Activated CD8-positive, alpha-beta memory T cell treated with anti-CD3 and anti-CD28 coated beads for 48 hours (primary cell): ENCODE measurements at regions not wholly inside any gene's neighbourhood (a gene's known extent, or its start where the extent isn't known, plus 50 kb on each side); places are given as distances from the start of the nearest gene placed in this dataset.

Experiments
- DNase-seq, 3 experiments: peaks; one replicate each; pipeline ENCODE4 v3.0.0-alpha.2; 2020; ENCODE audit warnings: low read depth in 2 of 3, low spot score in 2 of 3

DNA sequence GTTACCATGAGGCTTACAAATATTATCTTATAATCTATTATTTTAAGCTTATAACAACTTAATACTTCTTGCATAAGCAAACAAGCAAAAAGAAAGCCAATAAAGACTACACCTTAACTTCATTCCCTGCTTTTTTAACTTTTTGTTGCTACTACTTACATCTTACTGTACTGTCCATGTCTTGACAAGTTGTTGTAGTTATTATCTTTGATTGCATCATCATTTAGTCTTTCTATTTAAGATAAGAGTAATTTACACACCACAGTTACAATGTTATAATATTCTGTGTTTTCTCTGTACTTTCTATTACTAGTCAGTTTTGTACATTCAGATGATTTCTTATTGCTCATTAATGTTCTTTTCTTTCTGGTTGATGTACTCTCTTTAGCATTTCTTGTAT lies 346.6 kb downstream of the SMARCA1 start:
- DNase-seq: no peak

DNA sequence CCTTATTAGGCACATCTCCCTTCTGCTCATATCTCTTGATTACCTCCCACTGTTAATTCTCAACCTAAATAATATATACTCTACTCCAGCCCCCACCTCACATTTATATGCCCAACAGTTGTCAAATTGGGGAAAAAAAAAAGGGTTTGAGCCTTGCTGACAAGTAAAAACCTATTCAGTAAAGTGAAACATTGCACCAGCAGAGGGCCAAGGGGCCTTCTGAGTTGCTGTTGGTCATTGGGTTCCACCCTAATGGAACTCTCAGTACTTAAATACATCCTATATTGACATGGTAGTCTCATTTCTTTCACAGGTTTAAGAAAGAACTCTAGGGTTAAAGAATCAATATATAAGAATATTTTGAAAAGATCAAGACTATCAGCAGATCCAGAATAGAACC lies 362.2 kb downstream of the SMARCA1 start:
- DNase-seq: no peak

GRCh38 chrX:129158505-129158904 lies 364.8 kb downstream of the SMARCA1 start:
- DNase-seq: no peak

- DNase-seq: no peak
Observed at GRCh38 chrX:129145840-129146272, 377.4 kb downstream of the SMARCA1 start.

GRCh38 chrX:129145385-129145784 lies 377.9 kb downstream of the SMARCA1 start:
- DNase-seq: no peak

GRCh38 chrX:129144172-129145038 lies 378.9 kb downstream of the SMARCA1 start:
- no peak for DNase-seq

GRCh38 chrX:129139837-129140598 lies 383.3 kb downstream of the SMARCA1 start:
- DNase-seq: no peak

DNA sequence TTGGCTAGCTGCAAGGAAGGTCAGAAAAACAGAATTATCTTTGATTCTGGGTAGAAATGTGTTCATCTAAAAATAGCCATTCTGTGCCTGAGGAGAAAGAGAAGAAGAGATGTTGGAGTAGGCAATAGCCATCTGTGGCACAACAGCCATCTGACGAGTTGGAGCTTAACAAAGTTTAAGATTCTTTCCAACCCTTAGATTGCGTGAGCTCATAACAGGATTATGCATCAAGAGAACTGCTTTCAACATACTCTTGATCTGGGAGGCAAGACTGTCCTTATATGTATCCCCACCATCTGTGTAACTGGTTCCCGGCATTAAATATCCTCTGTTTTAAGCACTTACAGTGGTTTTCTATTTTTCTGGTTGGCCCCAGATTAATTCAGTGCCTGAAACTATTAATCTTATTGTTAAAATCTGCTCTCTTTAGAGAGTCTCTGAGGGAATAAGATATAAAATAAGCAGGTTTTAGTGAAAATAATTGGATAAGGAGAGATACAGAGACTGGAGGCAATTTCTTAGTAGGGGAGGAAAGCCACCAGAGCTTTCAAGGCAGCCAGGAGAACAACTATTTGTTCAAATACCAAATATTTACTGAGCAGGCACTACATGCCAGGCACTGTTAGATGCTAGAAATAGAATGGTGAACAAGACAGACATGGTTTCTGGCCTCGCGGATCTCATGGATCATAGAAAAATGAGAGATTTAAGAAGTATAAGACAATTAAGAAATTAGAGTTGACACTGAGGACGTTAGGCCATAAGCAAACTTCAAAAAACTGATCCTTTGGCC lies 398.0 kb downstream of the SMARCA1 start:
- DNase-seq: no peak

GRCh38 chrX:129123795-129124194 lies 399.5 kb downstream of the SMARCA1 start:
- no peak for DNase-seq

DNA sequence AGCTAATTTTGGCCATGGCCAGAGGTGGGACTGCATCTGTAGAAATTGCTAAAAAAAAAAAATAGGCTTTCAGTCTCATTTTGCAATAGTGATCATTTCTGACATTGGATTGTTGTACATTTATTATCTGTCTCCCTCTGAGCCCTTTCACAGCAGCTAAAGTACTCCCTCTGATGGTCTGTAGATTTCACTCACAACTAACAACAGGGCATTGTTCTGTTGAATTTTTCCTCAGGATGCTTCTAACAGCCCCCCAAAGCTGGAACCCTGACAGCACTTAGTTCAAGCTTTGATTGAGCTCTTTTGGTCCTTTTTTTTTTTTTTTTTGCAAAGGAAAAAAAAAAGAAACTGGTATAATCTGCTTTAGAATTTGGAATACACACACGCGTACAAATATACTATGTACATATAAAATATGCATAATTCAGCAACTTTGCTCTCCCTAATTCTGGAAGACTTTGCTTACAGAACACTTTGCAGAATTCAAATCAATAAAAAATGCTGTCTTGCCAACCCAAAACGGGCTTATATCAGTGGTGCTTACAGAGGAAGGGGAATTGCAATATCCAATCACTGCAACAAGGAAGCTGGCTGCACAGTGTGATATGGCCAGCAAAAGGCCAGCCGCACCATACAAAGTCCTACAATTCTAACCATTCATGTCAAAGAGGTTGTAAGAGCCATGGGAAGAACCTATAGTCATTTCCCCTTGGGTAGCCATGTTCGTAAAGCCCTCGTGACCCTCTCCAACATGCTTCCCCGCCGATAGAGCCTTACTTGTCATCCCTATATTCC lies 406.4 kb downstream of the SMARCA1 start:
- DNase-seq: no peak

- DNase-seq: no peak
Observed at GRCh38 chrX:129115935-129116334, 407.4 kb downstream of the SMARCA1 start.

- DNase-seq: peak in 1 of 3 experiments; percentile 0
Observed at GRCh38 chrX:129115104-129115503, 408.2 kb downstream of the SMARCA1 start.

DNA sequence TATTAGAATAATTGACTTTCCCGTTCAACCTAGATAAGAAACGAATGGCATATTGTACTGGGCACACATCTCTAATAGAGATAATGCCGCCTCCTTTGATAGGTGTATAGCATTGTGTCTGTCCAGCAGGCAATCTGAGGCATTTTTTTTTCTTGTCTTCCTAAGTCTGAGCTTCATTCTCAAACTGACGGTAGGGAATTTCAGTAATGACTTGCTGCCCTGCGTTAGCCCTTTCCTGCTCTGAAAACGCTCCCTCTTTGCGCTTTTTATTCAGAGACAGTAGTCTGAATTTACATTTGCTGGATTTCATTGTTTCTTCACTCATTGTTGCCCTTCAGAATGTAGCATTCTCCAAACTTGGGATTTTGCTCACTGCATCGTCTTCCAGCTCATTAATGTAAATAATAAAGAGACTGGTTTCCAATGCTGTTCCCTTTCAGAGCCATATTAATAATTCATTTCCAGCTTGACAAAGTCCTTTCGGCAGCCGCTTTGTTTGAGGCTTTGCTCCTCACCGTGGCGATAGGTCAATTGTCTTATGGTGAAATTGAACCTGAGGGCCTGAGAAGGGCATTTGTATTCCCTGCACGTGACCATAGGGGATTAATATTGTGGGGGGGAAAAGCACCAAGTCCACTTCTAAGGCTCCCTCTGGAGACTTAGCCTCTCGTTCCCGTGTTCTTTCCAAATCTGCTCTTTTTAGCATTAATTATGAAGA lies 412.1 kb downstream of the SMARCA1 start:
- DNase-seq: no peak

DNA sequence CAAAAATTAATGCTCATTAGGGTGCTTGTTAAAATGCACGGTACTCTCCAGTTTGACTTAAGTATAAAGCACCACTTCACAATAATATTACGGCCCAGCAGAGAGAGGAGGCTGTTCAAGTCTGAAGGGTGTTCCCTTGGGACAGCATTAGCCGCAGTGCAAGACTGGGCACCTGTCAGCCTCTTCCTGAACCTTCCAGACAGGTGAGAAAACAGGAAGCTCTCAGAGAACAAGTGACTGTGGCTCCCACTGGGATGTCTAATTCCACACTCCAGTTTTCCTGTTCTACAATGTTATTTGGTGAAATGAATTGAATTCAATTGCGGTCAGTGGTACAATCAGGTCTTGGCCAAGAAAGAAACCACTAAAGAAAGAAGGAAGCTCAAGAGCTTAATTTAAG lies 414.4 kb downstream of the SMARCA1 start:
- no peak for DNase-seq

DNA sequence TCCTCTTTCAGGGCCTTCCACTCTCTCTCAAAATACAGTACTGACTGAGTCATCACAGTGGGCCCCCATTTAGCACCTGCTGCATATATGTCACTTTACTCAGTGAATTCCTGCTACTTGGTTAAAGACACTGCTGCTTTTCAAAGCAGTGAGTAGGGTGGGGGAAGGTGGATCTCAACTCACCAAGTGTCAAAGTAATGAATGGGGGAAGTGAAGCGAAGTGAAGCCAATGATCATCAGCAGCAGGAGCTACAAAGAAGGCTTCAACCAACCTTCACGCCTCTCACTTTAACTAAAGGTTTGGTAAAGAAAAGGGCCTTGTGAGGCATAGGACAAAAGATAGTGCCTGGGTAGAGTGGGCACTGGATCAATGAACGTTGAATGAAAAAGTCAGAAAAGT lies 424.1 kb downstream of the SMARCA1 start:
- no peak for DNase-seq

DNA sequence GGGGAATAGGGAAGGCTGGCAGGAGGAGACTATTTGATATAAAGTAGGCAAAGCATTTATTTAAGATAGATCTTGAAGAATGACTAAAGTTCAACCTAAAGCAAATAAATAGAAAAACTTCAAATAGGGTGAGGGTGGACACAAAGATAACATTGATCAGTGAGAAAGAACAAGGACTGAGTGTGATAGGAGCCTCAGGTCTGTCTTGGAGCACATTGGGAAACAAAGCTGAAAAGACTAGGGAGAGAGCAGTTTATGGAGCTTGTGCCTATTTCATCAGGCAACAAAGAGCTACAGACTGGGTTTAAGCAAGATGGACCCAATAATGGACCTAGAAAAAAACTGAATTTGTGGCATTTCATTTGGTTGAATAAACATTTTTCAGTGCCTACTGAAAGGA lies 425.6 kb downstream of the SMARCA1 start:
- DNase-seq: no peak

GRCh38 chrX:129093706-129094105 lies 429.6 kb downstream of the SMARCA1 start:
- DNase-seq: no peak

DNA sequence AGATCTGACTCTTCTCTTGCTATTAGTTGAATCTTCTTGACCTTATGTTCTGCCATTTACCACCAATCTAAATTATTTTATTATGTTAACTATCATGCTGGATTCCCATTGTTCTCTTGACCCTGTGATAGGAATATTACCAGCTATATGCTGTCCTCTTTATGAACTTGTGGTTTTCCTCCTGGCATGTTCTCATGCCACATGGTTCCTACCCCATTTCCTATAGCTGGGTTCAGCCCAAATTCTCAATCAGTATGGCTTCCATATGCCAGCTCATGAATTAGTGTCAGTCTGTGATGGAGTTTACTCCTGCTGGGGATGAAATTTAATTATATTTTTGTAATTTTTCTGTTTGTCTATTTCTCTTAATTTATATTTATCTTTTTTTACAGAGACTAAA lies 430.5 kb downstream of the SMARCA1 start:
- DNase-seq: no peak

DNA sequence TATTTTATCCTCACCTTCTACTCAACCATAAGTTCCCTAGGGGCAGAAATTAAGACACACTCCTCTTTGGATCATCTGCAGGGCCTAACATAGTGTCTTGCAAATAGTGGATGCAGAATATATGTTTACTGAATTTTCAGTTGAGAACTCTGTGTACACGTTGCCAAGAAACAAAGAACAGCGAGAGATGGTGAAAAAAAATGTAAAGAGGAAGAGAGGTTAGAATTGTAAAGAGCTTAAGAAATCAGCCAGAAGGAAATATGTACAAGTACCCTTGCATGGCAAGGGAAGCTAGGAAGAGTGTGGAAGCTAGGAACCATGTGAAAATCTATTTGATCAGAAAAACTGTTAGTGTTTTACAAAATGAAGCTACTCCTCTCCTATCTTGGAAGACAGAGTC lies 431.0 kb downstream of the SMARCA1 start:
- no peak for DNase-seq

GRCh38 chrX:129091097-129091496 lies 432.2 kb downstream of the SMARCA1 start:
- DNase-seq: no peak
